ENCODE measurements at regions not wholly inside any gene's neighbourhood (a gene's known extent, or its start where the extent isn't known, plus 50 kb on each side); places are given as distances from the start of the nearest gene placed in this dataset.

DNA sequence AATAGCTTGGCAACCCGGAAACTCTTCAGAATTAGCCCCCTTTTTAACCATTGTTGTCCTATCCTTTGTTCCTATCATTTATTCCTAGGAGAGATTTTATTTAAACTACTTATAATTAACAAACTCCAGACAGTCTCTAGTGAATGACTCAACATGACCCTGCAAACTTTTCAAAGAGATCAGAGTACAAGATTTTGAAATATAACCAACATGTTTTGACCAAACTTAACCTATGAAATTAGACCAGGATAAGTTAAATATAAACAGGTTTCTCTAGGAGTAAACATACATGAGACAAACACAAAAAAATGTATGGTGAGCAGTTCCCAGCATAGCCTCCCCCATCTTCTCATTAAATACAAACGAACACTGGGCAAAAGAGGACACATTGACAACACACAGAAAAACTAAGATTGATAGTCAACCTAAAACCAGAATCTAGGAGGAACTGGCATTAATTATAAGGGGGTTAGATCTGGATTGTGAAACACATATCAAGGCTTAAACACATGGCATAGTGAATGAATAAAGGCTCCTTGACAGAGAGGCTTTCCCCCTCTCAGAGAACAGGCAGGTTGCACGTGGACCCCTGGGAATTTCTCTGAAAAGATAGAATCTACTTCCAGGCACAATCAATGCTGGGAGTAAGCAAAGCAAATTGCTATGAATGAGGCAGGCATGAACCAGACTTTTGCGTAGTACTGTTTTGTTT is 284.1 kb downstream of the IRS1 start:
- peak; percentile 99 for FAIRE-seq

DNA sequence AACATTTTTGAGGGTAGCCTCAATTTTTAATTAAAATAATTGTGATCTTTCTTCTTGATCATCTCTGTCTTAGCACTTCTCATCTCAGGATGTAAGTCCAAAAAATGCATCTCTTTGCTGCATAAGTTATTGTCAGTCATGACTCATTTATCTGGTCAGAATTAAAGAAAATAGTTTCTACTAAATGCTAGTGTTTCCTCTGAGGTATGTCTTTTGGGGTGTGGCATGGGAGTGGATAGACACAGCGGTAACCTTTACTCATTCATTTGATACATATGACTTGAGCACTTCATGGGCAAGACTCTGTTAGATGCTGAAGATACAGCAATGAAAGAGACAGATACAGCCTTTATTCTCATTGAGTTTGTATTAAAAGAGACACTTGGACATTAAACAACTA is 284.7 kb downstream of the IRS1 start:
- no peak for FAIRE-seq

DNA sequence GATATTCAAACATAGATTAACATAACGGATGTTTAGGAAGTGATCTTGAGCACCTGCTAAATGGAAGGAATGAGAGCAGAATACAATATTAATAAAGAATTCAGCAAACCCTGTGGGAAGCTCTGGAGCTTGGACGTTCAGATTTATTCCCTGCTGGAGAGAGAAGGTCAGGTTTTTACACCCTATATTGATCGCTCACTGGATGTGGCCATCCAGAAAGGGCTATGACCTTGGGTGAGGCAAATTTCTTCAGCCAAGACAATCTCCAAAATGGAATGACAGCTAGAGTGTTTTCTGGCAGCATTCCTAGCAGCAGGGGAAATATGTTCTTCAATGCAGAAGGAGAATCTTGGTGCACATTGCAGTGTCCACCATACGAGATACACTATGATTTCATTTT is 288.3 kb downstream of the IRS1 start:
- FAIRE-seq = no peak

- peak; percentile 35 for FAIRE-seq
Measured at GRCh38 chr2:226508683-226509082, 290.9 kb downstream of the IRS1 start.

DNA sequence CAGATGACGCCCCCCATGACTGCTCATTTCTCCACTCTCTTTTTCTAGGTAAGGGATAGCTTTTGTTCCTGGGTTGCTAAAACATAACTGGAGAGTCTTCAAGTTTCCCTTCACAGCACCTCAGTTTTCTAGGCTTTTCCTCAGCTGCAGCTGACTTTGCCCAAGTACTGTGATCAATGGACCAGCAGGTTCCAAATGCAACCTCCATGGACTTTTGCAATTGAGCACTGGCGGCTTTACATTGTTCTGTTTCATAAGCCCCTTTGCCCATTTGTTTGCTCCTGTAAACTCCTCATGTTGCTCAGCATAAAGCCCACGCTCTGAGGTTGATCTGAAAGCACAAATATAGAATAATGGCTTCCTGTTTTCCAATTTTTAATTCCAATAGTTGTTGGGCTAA is 291.6 kb downstream of the IRS1 start:
- no peak for FAIRE-seq

- no peak for FAIRE-seq
Measured at GRCh38 chr2:226497146-226497909, 302.3 kb downstream of the IRS1 start.

GRCh38 chr2:226496273-226496550 is 303.4 kb downstream of the IRS1 start:
- no peak for FAIRE-seq

- no peak for FAIRE-seq
Measured at GRCh38 chr2:226495466-226496272, 304.0 kb downstream of the IRS1 start.

DNA sequence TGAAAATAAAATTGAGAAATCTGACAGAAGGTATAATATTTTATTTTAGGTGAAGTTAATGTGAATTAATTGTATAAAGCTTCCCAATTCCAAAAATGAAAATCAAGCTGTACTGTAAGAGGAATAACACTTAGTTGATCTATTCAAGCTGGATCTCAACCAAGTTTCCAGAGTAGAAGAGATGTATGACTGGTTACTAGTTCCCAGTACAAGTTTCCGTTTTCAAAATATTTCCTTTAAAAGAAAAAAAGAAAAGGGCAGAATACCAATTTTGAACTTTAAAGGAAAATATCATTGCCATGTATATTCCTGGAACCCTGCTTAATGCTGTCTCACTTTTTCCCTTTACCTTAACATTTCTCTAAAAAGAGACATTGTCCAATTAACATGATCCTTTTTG is 308.5 kb downstream of the IRS1 start:
- FAIRE-seq = no peak

GRCh38 chr2:226489775-226490541 is 309.7 kb downstream of the IRS1 start:
- FAIRE-seq = no peak

DNA sequence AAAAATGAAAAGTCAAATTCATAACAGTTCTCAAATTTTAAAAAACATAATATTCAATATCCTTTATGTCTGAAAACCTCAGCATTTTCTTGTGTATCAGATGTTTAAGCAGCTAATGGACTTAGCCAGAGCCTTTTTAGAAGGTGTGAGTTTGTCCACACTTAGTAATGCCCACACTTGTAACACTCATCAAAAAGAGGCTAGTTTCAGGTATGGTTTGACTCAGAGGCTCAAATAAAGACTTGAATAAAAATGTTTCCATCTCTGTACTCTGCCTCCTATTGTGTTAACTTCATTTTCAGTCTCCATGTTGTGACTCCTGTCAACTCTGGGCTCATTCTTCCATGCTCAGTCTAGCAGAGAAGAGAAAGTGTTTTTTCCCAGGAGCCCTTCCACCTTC is 311.6 kb downstream of the IRS1 start:
- FAIRE-seq = no peak

GRCh38 chr2:226487573-226487972 is 312.0 kb downstream of the IRS1 start:
- FAIRE-seq = no peak

DNA sequence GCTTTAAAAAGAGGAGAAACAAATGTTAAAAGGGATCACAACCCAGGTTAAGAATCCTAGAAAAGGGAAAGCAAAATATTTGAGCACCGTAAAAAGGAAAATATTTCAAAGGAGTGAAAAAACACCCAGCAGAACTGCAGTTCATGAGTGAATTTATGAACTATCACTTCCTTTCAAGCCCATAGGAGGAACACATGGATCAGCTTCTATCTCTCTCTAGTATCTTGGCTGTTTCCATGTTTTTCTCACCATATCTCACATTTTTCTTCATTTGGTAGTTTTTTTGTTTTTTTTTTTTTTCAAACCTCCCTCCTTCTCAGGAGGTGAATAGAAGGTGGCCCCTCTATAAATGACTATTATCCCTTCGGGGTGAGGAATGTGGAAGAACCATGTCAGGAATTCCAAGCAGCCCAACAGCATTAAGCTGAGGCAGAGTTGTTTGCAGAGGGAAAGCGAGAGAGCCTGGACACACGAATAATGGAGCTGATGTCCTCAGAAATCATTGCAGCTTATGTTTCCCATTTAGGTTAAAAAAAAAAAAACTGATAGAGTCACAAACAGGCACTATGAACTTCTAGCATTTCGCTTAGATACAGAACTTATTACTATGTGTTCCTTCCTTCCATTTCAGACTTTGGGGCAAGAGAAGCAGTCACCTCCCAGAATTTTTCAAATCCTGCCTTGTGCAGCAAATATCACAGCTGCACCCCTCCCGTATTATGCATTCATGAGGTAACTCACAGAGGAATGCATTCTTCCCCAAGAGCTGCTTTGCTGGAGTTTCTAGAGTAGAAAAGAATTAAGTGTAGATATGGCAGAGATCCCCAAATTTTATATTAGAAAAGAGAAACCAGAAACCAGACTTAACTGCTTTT is 315.6 kb downstream of the IRS1 start:
- peak; percentile 50 for FAIRE-seq

GRCh38 chr2:226483143-226483542 is 316.5 kb downstream of the IRS1 start:
- FAIRE-seq = no peak

DNA sequence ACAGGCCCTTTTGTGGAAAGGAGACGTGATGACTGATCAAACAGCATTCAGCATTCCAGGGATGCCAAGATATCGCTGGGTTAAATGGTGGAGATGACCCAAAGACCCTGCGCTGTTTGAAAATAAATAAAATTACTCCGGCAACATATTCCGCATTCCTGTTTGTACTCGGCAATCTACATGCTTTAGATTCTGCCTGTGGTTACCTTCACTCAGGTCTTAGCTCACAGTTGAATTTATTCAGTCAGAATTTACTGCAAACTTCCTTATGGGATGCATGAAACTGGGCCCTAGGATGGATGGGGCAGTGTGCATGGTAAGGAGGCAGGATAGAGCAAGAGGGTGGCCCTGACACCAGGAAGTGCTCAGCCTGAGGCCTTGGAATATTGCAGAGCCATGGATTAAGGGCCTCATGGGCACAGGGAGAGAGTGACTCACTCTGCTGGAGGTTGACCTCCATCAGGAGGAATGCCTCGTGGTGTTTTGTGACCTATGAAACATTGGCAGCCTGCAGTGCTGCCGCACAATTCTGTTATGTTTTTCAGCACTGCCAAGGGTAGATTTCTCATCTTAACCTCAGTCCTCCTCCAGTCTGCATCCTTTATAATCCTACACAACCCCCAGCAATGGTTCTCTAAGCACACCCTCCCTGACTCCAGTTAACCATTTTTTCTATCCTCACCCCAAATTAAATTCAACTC is 321.4 kb downstream of the IRS1 start:
- no peak for FAIRE-seq

- FAIRE-seq = no peak
Measured at GRCh38 chr2:226477221-226478108, 322.2 kb downstream of the IRS1 start.

DNA sequence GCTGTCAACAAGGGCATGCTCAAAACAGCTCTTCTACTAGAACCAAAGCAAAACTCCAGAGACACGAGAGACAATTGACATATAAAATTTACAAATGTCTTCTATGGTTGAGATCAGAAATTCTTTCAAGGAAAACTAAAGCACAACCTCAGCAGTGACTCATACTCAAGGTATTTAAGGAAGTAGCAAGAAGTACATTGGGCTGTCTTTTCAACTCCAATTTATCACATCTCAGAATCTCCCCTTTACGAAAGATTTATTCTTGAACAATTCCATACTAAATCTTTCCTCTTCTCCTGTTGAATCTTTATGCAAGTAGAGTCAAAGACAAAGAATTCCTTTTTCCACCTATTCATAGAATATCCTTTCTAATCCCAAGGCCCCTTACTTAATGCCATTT is 324.0 kb downstream of the IRS1 start:
- FAIRE-seq = no peak

DNA sequence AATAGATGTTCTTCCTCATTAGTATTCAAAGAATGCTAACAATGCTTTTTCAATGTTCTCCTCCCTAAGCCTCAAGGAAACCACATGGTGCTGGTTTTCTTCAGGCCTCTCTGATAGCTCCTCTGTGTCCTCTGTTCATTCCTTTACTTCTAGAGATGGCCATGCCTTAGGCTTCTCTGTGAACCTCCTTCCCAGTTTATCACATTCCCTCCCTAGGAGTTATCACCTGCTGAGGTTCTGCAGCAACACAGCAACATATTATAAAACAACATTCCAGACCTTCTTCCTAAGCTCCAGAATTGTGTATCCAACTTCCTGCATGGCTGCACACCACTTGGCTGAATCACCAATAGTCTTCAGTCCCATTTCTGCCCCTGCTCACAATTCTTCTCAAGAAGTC is 325.5 kb downstream of the IRS1 start:
- FAIRE-seq = no peak

DNA sequence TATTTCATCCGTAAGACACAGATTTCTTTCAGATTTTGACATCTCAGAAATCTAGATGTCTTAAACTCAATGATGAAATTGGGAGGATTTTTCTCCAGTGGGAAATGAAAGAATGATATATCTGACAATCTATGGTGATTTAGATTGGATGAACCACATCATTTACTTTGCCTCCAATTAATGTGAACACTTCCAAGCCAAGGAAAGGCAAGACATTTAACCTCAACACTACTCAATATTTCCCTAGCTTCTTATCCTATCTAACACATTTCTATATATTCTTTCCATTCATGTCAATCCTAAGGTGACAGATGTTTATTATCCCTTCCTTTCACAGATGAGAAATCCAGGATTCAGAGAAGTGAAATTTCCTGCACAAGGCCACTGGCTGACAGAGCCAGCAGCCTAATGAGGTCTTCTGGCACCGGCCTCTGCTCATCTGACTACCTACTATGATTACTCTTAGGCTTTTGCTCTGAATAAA is 327.6 kb downstream of the IRS1 start:
- FAIRE-seq = no peak

DNA sequence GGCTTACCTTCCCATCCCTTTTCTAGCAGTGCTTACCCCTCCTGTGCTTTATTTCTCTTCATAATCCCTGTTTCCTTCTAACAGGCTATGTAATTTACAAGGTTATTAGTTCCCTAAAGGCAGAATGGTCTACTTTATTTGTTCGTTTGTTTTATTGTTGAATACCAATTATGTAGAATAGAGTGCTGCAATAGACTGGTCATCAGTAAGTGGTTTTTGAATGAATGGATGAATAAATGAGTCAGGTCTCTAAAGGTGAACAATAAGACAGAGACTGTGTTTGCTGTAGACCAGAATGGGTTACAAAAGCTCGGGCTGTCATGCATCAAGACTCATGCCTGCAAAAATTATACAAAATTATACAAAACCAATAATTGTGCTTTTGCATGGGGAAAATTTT is 332.0 kb downstream of the IRS1 start:
- no peak for FAIRE-seq

Measured in endometrium (tissue), 2 donors.